ENCODE measurements at regions not wholly inside any gene's neighbourhood (a gene's known extent, or its start where the extent isn't known, plus 50 kb on each side); places are given as distances from the start of the nearest gene placed in this dataset.
"Not testable (repeated sequence)": the region's sequence is repeated elsewhere in the genome, so short reads cannot be mapped to it uniquely, and the experiment has no call there.

GRCh38 chr10:46095943-46096342, 49.9 kb upstream of the MSMB start:
- DNase-seq, result not testable (repeated sequence)

GRCh38 chr10:46096446-46096845, 50.4 kb upstream of the MSMB start:
- no peak for DNase-seq

- DNase-seq, result no peak
These were observed 51.0 kb upstream of the MSMB start for GRCh38 chr10:46096909-46097575.

- DNase-seq, result no peak
These were observed 51.7 kb upstream of the MSMB start for GRCh38 chr10:46097576-46098317.

- no peak for DNase-seq
These were observed 52.3 kb upstream of the MSMB start for GRCh38 chr10:46098386-46098785.

- DNase-seq, result not testable (repeated sequence)
These were observed 52.9 kb upstream of the MSMB start for GRCh38 chr10:46098925-46099324.

- DNase-seq, result no peak
These were observed 58.1 kb upstream of the MSMB start for GRCh38 chr10:46104071-46104585.

GRCh38 chr10:46105416-46105815, 59.3 kb upstream of the MSMB start:
- DNase-seq, result not testable (repeated sequence)

- DNase-seq, result peak; percentile 43
These were observed 59.9 kb upstream of the MSMB start for GRCh38 chr10:46105856-46106409.

GRCh38 chr10:46106410-46107255, 60.6 kb upstream of the MSMB start:
- peak; percentile 67 for DNase-seq

- DNase-seq, result not testable (repeated sequence)
These were observed 62.1 kb upstream of the MSMB start for GRCh38 chr10:46108158-46108499.

GRCh38 chr10:46154271-46154670, 108.2 kb upstream of the MSMB start:
- DNase-seq, result not testable (repeated sequence)

GRCh38 chr10:46154683-46155082, 108.6 kb upstream of the MSMB start:
- DNase-seq, result not testable (repeated sequence)

- DNase-seq, result not testable (repeated sequence)
These were observed 110.8 kb upstream of the MSMB start for GRCh38 chr10:46156866-46157265.

GRCh38 chr10:46169736-46170135, 117.1 kb upstream of the ANTXRL start:
- no peak for DNase-seq

GRCh38 chr10:46170789-46171188, 116.0 kb upstream of the ANTXRL start:
- no peak for DNase-seq

GRCh38 chr10:46171661-46172060, 115.1 kb upstream of the ANTXRL start:
- DNase-seq, result no peak

- no peak for DNase-seq
These were observed 111.5 kb upstream of the ANTXRL start for GRCh38 chr10:46175296-46175695.

- no peak for DNase-seq
These were observed 111.0 kb upstream of the ANTXRL start for GRCh38 chr10:46175831-46176230.

GRCh38 chr10:46187431-46187830, 99.4 kb upstream of the ANTXRL start:
- DNase-seq, result not testable (repeated sequence)

- DNase-seq, result no peak
These were observed 89.7 kb upstream of the ANTXRL start for GRCh38 chr10:46197050-46197449.

- no peak for DNase-seq
These were observed 88.3 kb upstream of the ANTXRL start for GRCh38 chr10:46198516-46198915.

- not testable (repeated sequence) for DNase-seq
These were observed 84.4 kb upstream of the ANTXRL start for GRCh38 chr10:46202405-46202804.

Measured in right forelimb (tissue), 1 donor.